Hepatocyte (in vitro differentiated cells): ENCODE measurements at regions not wholly inside any gene's neighbourhood (a gene's known extent, or its start where the extent isn't known, plus 50 kb on each side); places are given as distances from the start of the nearest gene placed in this dataset.

ENCODE experiments used
- DNase-seq: peaks from one replicate; pipeline ENCODE4 v3.0.0-alpha.2; 2016; ENCODE audit warnings: low spot score
- H2AFZ ChIP-seq: fragments of 200-600 bp; sonication (generic); 2 replicates; pipeline ENCODE4 v1.6.0; 2016; ENCODE audit warnings: antibody characterized with exemption, mild to moderate bottlenecking
- H3K27ac ChIP-seq: fragments of 200-600 bp; sonication (generic); 2 replicates; pipeline ENCODE4 v1.5.1; 2016; ENCODE audit warnings: mild to moderate bottlenecking
- H3K27me3 ChIP-seq: fragments of 200-600 bp; sonication (generic); 2 replicates; pipeline ENCODE4 v1.6.1; 2016
- H3K36me3 ChIP-seq: fragments of 200-600 bp; sonication (generic); replicated peaks from 2 replicates; pipeline ENCODE4 v1.5.1; 2016; ENCODE audit warnings: low read depth; ENCODE audit not compliant: insufficient read depth
- H3K4me1 ChIP-seq: fragments of 200-600 bp; sonication (generic); 2 replicates; pipeline ENCODE4 v1.5.1; 2016; ENCODE audit warnings: mild to moderate bottlenecking, moderate library complexity; ENCODE audit not compliant: insufficient read depth
- H3K4me2 ChIP-seq: fragments of 200-600 bp; sonication (generic); 2 replicates; pipeline ENCODE4 v1.6.0; 2016
- H3K4me3 ChIP-seq: fragments of 200-600 bp; sonication (generic); 2 replicates; pipeline ENCODE4 v1.5.1; 2016; ENCODE audit warnings: mild to moderate bottlenecking
- H3K79me2 ChIP-seq: fragments of 200-600 bp; sonication (generic); 2 replicates; pipeline ENCODE4 v1.6.0; 2017; ENCODE audit warnings: mild to moderate bottlenecking
- H3K9me2 ChIP-seq: fragments of 200-600 bp; sonication (generic); replicated peaks from 2 replicates; pipeline ENCODE4 v1.6.0; 2017; ENCODE audit warnings: mild to moderate bottlenecking; ENCODE audit not compliant: insufficient read depth
- H3K9me3 ChIP-seq: fragments of 200-600 bp; sonication (generic); 2 replicates; pipeline ENCODE4 v1.5.1; 2016; ENCODE audit warnings: low read depth, mild to moderate bottlenecking
- H4K20me1 ChIP-seq: fragments of 200-600 bp; sonication (generic); 2 replicates; pipeline ENCODE4 v1.6.0; 2016; ENCODE audit warnings: mild to moderate bottlenecking; ENCODE audit not compliant: insufficient read depth, poor library complexity, severe bottlenecking
- CTCF ChIP-seq: fragments of 200-600 bp; sonication (generic); IDR thresholded peaks from 2 replicates; pipeline ENCODE4 v1.5.1; 2016; ENCODE audit warnings: antibody characterized with exemption, mild to moderate bottlenecking; ENCODE audit not compliant: poor library complexity
- EZH2 ChIP-seq: fragments of 200-600 bp; sonication (generic); IDR thresholded peaks from 2 replicates; pipeline ENCODE4 v1.6.1; 2016; ENCODE audit warnings: antibody characterized with exemption, mild to moderate bottlenecking, borderline replicate concordance
- EZH2phosphoT487 ChIP-seq: fragments of 200-600 bp; sonication (generic); IDR thresholded peaks from one replicate; pipeline ENCODE4 v1.6.1; 2018; ENCODE audit warnings: antibody characterized with exemption, mild to moderate bottlenecking, low read depth, moderate library complexity; ENCODE audit not compliant: unreplicated experiment, severe bottlenecking
- WGBS: methylation state at CpG from one replicate; pipeline ENCODE4 v1.1.6; 2016; ENCODE audit warnings: low lambda C conversion rate; ENCODE audit errors: missing lambda C conversion rate; 5-methylcytosine and 5-hydroxymethylcytosine counted together

DNA sequence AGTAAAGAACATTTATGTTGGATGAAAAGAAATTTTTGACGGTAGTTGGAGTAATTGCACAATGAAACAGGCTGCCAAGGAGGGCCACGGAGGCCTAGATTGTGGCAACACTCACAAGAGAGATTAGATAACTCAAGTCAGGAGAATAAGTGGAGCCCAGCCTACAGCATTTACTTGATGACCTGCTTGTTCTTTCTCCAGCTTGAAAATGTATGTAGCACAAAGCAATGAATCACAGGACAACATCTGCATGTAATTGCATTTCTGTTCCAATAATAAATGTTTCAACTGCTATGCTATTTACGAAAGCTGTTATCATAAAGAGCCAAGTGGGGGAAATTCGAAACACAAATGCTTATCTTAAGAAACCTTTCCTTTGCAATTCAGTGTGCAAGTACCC, 221.2 kb upstream of the MID1 start:
- no peak for DNase-seq
- TF ChIP-seq CTCF (no peak), EZH2 (no peak), EZH2phosphoT487 (no peak)
- H3K9me2 ChIP-seq, result no peaks in the 10 kb centered on the region
- H3K4me3 ChIP-seq, result no peak overlapping the region
- H3K27me3 ChIP-seq, result no peaks in the 10 kb centered on the region
- H3K4me1 ChIP-seq, result no peaks in the 10 kb centered on the region
- H2AFZ ChIP-seq, result no peak overlapping the region
- no peak overlapping the region for H3K27ac ChIP-seq
- H3K9me3 ChIP-seq, result no peaks in the 10 kb centered on the region
- H3K36me3 ChIP-seq, result no peaks in the 10 kb centered on the region
- no peaks in the 10 kb centered on the region for H4K20me1 ChIP-seq
- H3K4me2 ChIP-seq, result no peak overlapping the region
- no peaks in the 10 kb centered on the region for H3K79me2 ChIP-seq
- 46% methylated on average over 4 of the region's 4 CpGs for WGBS

GRCh38 chrX:10842646-10843045, 222.3 kb upstream of the MID1 start:
- H3K4me1 ChIP-seq, result no peaks in the 10 kb centered on the region
- no peak overlapping the region for H2AFZ ChIP-seq
- H3K36me3 ChIP-seq, result no peaks in the 10 kb centered on the region
- no peak overlapping the region for H3K4me3 ChIP-seq
- no peak for DNase-seq
- no peaks in the 10 kb centered on the region for H3K27me3 ChIP-seq
- WGBS, result 67% methylated on average over 4 of the region's 4 CpGs
- no peaks in the 10 kb centered on the region for H3K79me2 ChIP-seq
- no peak overlapping the region for H3K27ac ChIP-seq
- H3K9me3 ChIP-seq, result no peaks in the 10 kb centered on the region
- H3K9me2 ChIP-seq, result no peaks in the 10 kb centered on the region
- H3K4me2 ChIP-seq, result no peak overlapping the region
- no peak for TF ChIP-seq CTCF
- no peak for TF ChIP-seq EZH2phosphoT487
- TF ChIP-seq EZH2, result no peak
- H4K20me1 ChIP-seq, result no peaks in the 10 kb centered on the region

DNA sequence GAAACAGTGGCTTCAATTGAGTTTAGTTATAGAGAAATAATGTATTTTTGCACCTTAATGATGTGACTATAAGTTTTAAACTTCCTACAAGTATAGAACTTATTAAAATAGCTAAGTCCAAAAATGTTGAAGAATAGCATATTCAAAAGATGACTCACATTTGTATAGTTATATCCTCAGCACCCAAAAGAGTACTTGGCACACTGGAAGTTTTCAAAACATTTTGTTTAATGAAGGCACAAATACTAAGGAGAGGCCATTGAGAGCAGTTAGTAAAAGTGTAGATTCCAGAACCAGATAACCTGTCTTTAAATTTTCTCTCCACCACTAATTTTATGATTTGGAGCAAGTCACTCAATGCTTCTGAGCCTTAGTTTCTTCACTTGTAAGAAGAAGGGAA, 226.9 kb upstream of the MID1 start:
- no peak overlapping the region for H3K4me2 ChIP-seq
- H3K9me2 ChIP-seq, result no peaks in the 10 kb centered on the region
- H2AFZ ChIP-seq, result no peak overlapping the region
- H3K27ac ChIP-seq, result no peak overlapping the region
- H3K4me3 ChIP-seq, result no peak overlapping the region
- no peaks in the 10 kb centered on the region for H3K9me3 ChIP-seq
- no peaks in the 10 kb centered on the region for H3K79me2 ChIP-seq
- no peaks in the 10 kb centered on the region for H3K4me1 ChIP-seq
- H3K27me3 ChIP-seq, result no peaks in the 10 kb centered on the region
- DNase-seq, result no peak
- no peaks in the 10 kb centered on the region for H4K20me1 ChIP-seq
- no peaks in the 10 kb centered on the region for H3K36me3 ChIP-seq
- TF ChIP-seq CTCF (no peak), EZH2 (no peak), EZH2phosphoT487 (no peak)

GRCh38 chrX:10851809-10852208, 231.4 kb upstream of the MID1 start:
- H3K79me2 ChIP-seq, result no peaks in the 10 kb centered on the region
- no peak for TF ChIP-seq EZH2phosphoT487
- TF ChIP-seq EZH2, result no peak
- no peak for TF ChIP-seq CTCF
- H3K9me2 ChIP-seq, result no peaks in the 10 kb centered on the region
- H2AFZ ChIP-seq, result no peak overlapping the region
- no peaks in the 10 kb centered on the region for H3K9me3 ChIP-seq
- no peaks in the 10 kb centered on the region for H4K20me1 ChIP-seq
- H3K4me1 ChIP-seq, result no peaks in the 10 kb centered on the region
- H3K4me2 ChIP-seq, result no peak overlapping the region
- H3K4me3 ChIP-seq, result no peak overlapping the region
- no peak overlapping the region for H3K27ac ChIP-seq
- no peaks in the 10 kb centered on the region for H3K36me3 ChIP-seq
- DNase-seq, result no peak
- no peaks in the 10 kb centered on the region for H3K27me3 ChIP-seq
